ENCODE measurements at regions not wholly inside any gene's neighbourhood (a gene's known extent, or its start where the extent isn't known, plus 50 kb on each side); places are given as distances from the start of the nearest gene placed in this dataset.

DNA sequence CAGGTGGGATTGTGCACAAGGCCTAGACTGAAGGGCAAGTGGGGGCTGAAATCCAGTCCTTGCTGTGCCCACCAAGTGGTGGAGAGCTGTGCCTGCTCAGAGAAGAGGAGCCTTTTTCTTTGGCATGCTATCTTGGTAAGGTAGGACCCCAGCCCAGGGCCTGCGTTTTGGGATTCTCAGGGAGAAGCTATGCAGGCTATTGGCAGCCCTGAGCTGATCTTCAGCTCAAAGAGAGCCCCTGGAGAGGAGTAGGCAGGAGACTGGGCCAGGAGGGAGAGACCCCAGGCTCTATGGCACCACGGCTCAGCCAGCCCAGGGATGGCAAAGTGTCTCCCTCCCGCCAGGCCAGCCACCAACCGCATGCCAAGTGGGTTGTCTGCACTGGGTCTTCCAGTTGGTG is 119.2 kb upstream of the PCBD1 start:
- H3K4me2 ChIP-seq (replicated peaks; ENCODE audit: low read depth, low read length, poor library complexity, severe bottlenecking) = no peak overlapping the region
- H3K27me3 ChIP-seq (replicated peaks in 1 of 4; ENCODE audit: control extremely low read depth in 1 of 4, control insufficient read depth in 3 of 4, insufficient read depth in 4 of 4, low read length in 3 of 4) = peaks cover 0 to 4% (median 0%) of the 10 kb centered on the region in 4 experiments
- intact Hi-C loops (cut with micrococcal nuclease) = no loop called here
- Mint-ChIP-seq H3K4me1 (no peaks in the 10 kb centered on the region), H3K27ac (no peak overlapping the region), H3K4me3 (no peak overlapping the region), H3K9me3 (ENCODE audit: insufficient read depth) (no peaks in the 10 kb centered on the region), H3K27me3 (peaks cover 13% of the 10 kb centered on the region)
- TF ChIP-seq EZH2 (IDR thresholded peaks at IDR 0.05; ENCODE audit: borderline replicate concordance, insufficient read depth, low read depth, low read length, poor library complexity, severe bottlenecking) = no peak
- TF ChIP-seq, protein P1, sequence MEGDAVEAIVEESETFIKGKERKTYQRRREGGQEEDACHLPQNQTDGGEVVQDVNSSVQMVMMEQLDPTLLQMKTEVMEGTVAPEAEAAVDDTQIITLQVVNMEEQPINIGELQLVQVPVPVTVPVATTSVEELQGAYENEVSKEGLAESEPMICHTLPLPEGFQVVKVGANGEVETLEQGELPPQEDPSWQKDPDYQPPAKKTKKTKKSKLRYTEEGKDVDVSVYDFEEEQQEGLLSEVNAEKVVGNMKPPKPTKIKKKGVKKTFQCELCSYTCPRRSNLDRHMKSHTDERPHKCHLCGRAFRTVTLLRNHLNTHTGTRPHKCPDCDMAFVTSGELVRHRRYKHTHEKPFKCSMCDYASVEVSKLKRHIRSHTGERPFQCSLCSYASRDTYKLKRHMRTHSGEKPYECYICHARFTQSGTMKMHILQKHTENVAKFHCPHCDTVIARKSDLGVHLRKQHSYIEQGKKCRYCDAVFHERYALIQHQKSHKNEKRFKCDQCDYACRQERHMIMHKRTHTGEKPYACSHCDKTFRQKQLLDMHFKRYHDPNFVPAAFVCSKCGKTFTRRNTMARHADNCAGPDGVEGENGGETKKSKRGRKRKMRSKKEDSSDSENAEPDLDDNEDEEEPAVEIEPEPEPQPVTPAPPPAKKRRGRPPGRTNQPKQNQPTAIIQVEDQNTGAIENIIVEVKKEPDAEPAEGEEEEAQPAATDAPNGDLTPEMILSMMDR (IDR thresholded peaks at IDR 0.05) = no peak
- no peak overlapping the region for H3K4me3 ChIP-seq (ENCODE audit: control extremely low read depth in 1 of 5, extremely low read depth in 1 of 5, insufficient read depth in 1 of 5, low read depth in 2 of 5, low read length in 4 of 5)
- peaks cover 0 to 6% (median 0%) of the 10 kb centered on the region in 3 donors for H3K9me3 ChIP-seq (ENCODE audit: control extremely low read depth in 1 of 3, control insufficient read depth in 2 of 3, insufficient read depth in 1 of 3, low read length in 2 of 3)
- no peaks in the 10 kb centered on the region for H4K20me1 ChIP-seq (ENCODE audit: control insufficient read depth, insufficient read depth, low read length, poor library complexity, severe bottlenecking)
- H3K79me2 ChIP-seq (ENCODE audit: control insufficient read depth, insufficient read depth, low read length) = no peaks in the 10 kb centered on the region
- no peak overlapping the region for H3K27ac ChIP-seq (ENCODE audit: low read length in 2 of 2)
- ChIA-PET CTCF (no interaction called here), POLR2A (no interaction called here)
- 97% methylated on average over 4 of the region's 4 CpGs for WGBS (ENCODE audit: insufficient coverage)
- H3K4me1 ChIP-seq (ENCODE audit: control insufficient read depth in 2 of 2, insufficient read depth in 2 of 2, low read length in 2 of 2) = no peaks in the 10 kb centered on the region
- DNase-seq = no peak
- H3K9ac ChIP-seq (ENCODE audit: low read length) = no peak overlapping the region
- H2AFZ ChIP-seq (ENCODE audit: insufficient read depth, low read depth, low read length, poor library complexity, severe bottlenecking) = no peak overlapping the region
- H3K36me3 ChIP-seq (replicated peaks in 1 of 2; ENCODE audit: control extremely low read depth in 1 of 2, control insufficient read depth in 1 of 2, extremely low read depth in 1 of 2, insufficient read depth in 2 of 2, low read length in 1 of 2) = no peaks in the 10 kb centered on the region
- ATAC-seq (ENCODE audit: low read depth) = no peak

DNA sequence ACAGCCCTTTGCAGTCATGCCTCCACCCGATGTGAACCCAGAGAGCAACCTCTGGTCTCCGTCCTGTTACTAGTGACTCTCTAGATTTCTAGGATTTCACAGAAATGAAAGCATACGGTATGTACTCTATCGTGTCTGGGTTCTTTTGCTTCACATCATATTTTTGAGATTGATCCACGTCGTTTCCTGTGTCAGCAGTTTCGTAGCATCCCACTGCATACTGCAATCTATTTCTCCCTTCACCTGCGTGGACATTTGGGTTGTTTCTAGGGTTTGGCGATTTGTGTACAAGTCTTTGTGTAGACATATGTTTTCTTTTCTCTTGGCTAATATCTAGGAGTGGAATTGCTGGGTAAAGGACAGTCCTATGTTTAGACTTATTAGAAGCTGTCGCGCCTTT is 119.8 kb upstream of the PCBD1 start:
- intact Hi-C loops (cut with micrococcal nuclease) = no loop called here
- no peaks in the 10 kb centered on the region for H3K36me3 ChIP-seq (replicated peaks in 1 of 2; ENCODE audit: control extremely low read depth in 1 of 2, control insufficient read depth in 1 of 2, extremely low read depth in 1 of 2, insufficient read depth in 2 of 2, low read length in 1 of 2)
- ChIA-PET POLR2A (no interaction called here), CTCF (no interaction called here)
- H3K4me1 Mint-ChIP-seq = no peaks in the 10 kb centered on the region
- no peak overlapping the region for H2AFZ ChIP-seq (ENCODE audit: insufficient read depth, low read depth, low read length, poor library complexity, severe bottlenecking)
- no peak overlapping the region for H3K27ac Mint-ChIP-seq
- ATAC-seq (ENCODE audit: low read depth) = no peak
- WGBS (ENCODE audit: insufficient coverage) = 100% methylated on average over 1 of the region's 11 CpGs
- peaks cover 13% of the 10 kb centered on the region for H3K27me3 Mint-ChIP-seq
- no peak overlapping the region for H3K9ac ChIP-seq (ENCODE audit: low read length)
- no peak overlapping the region for H3K27ac ChIP-seq (ENCODE audit: low read length in 2 of 2)
- no peaks in the 10 kb centered on the region for H3K79me2 ChIP-seq (ENCODE audit: control insufficient read depth, insufficient read depth, low read length)
- no peak overlapping the region for H3K4me3 Mint-ChIP-seq
- no peak for TF ChIP-seq EZH2 (IDR thresholded peaks at IDR 0.05; ENCODE audit: borderline replicate concordance, insufficient read depth, low read depth, low read length, poor library complexity, severe bottlenecking)
- no peaks in the 10 kb centered on the region for H3K9me3 Mint-ChIP-seq (ENCODE audit: insufficient read depth)
- peaks cover 0 to 4% (median 0%) of the 10 kb centered on the region in 4 experiments for H3K27me3 ChIP-seq (replicated peaks in 1 of 4; ENCODE audit: control extremely low read depth in 1 of 4, control insufficient read depth in 3 of 4, insufficient read depth in 4 of 4, low read length in 3 of 4)
- H3K4me3 ChIP-seq (ENCODE audit: control extremely low read depth in 1 of 5, extremely low read depth in 1 of 5, insufficient read depth in 1 of 5, low read depth in 2 of 5, low read length in 4 of 5) = no peak overlapping the region
- DNase-seq = no peak
- H4K20me1 ChIP-seq (ENCODE audit: control insufficient read depth, insufficient read depth, low read length, poor library complexity, severe bottlenecking) = no peaks in the 10 kb centered on the region
- no peaks in the 10 kb centered on the region for H3K4me1 ChIP-seq (ENCODE audit: control insufficient read depth in 2 of 2, insufficient read depth in 2 of 2, low read length in 2 of 2)
- peaks cover 0 to 6% (median 0%) of the 10 kb centered on the region in 3 donors for H3K9me3 ChIP-seq (ENCODE audit: control extremely low read depth in 1 of 3, control insufficient read depth in 2 of 3, insufficient read depth in 1 of 3, low read length in 2 of 3)
- no peak overlapping the region for H3K4me2 ChIP-seq (replicated peaks; ENCODE audit: low read depth, low read length, poor library complexity, severe bottlenecking)
